Ishikawa (cell line): ENCODE measurements at regions not wholly inside any gene's neighbourhood (a gene's known extent, or its start where the extent isn't known, plus 50 kb on each side); places are given as distances from the start of the nearest gene placed in this dataset.
A peak's percentile ranks its signal among the peaks of the same experiment; 100 is the strongest.

Experiments
- CEBPB ChIP-seq: IDR thresholded peaks from 2 replicates; pipeline ENCODE4 v1.6.1; 2012
- CREB1 ChIP-seq: IDR thresholded peaks from 2 replicates; pipeline ENCODE4 v1.6.1; 2012; ENCODE audit warnings: low read depth
- EGR1 ChIP-seq: IDR thresholded peaks from 2 replicates; pipeline ENCODE4 v1.6.1; 2012
- REST ChIP-seq: IDR thresholded peaks from 2 replicates; pipeline ENCODE4 v1.6.1; 2012; ENCODE audit warnings: low read depth, mild to moderate bottlenecking
- TAF1 ChIP-seq: IDR thresholded peaks from 2 replicates; pipeline ENCODE4 v1.6.1; 2012; ENCODE audit warnings: low read depth, mild to moderate bottlenecking
- TCF12 ChIP-seq: IDR thresholded peaks from 2 replicates; pipeline ENCODE4 v1.6.1; 2012; ENCODE audit warnings: low read depth
- YY1 ChIP-seq: IDR thresholded peaks from 2 replicates; pipeline ENCODE4 v1.6.1; 2012; ENCODE audit warnings: low read depth
- ZBTB7A ChIP-seq: IDR thresholded peaks from 2 replicates; pipeline ENCODE4 v1.6.1; 2012; ENCODE audit warnings: low read depth

GRCh38 chr3:25855266-25855784 is 65.4 kb downstream of the OXSM start:
- TF ChIP-seq TCF12 (no peak), REST (no peak), TAF1 (no peak), ZBTB7A (no peak), CREB1 (0 out of 2 replicates have a peak, but pooled peaks have one; percentile 39), EGR1 (no peak), CEBPB (0 out of 2 replicates have a peak, but pooled peaks have one; percentile 25), YY1 (no peak)
